CD4-positive, alpha-beta memory T cell (primary cell): ENCODE measurements at regions not wholly inside any gene's neighbourhood (a gene's known extent, or its start where the extent isn't known, plus 50 kb on each side); places are given as distances from the start of the nearest gene placed in this dataset.

Source experiments
- CTCF ChIA-PET: fragments of 350-600 bp; sonication (Branson Sonifier 250); formaldehyde crosslinking; loops from one replicate; lab custom pipeline; 2021; ENCODE audit warnings: inconsistent platforms; ENCODE audit not compliant: partially characterized antibody; lab: Charles Lee
- POLR2A ChIA-PET: fragments of 350-600 bp; sonication (Branson Sonifier 250); formaldehyde crosslinking; loops from one replicate; lab custom pipeline; 2021; ENCODE audit not compliant: partially characterized antibody; lab: Charles Lee
- DNase-seq, 5 donors: peaks; one replicate each; pipeline versions ENCODE4 v3.0.0 to v3.0.0-alpha.2; 2020 to 2022; ENCODE audit warnings: mixed read lengths in 1 of 5
- H3K27ac ChIP-seq: one replicate; pipeline ENCODE4 v1.7.0; 2013; ENCODE audit warnings: low read depth, low read length
- H3K27me3 ChIP-seq: 2 replicates; pipeline ENCODE4 v1.7.0; 2013; ENCODE audit warnings: mild to moderate bottlenecking, low read length, moderate library complexity; ENCODE audit not compliant: insufficient read depth
- H3K36me3 ChIP-seq: 2 replicates; pipeline ENCODE4 v1.7.0; 2013; ENCODE audit warnings: mild to moderate bottlenecking, low read length, moderate library complexity; ENCODE audit not compliant: insufficient read depth
- H3K4me1 ChIP-seq: 2 replicates; pipeline ENCODE4 v1.7.0; 2013; ENCODE audit warnings: mild to moderate bottlenecking, low read length, moderate library complexity; ENCODE audit not compliant: insufficient read depth
- H3K4me3 ChIP-seq, 2 donors: one replicate each; pipeline ENCODE4 v1.7.0; 2013; ENCODE audit warnings: low read length in 2 of 2, mild to moderate bottlenecking in 1 of 2
- H3K9me3 ChIP-seq, 2 donors: one replicate each; pipeline ENCODE4 v1.7.0; 2013; ENCODE audit warnings: low read length in 2 of 2, control low read depth in 1 of 2; ENCODE audit not compliant: control insufficient read depth in 1 of 2
- H3K27ac Mint-ChIP-seq, 7 donors: one replicate each; pipeline ENCODE4 v1.8.0; 2020 to 2021; ENCODE audit warnings: mixed read lengths in 7 of 7, mild to moderate bottlenecking in 6 of 7, inconsistent platforms in 3 of 7, moderate library complexity in 3 of 7
- H3K27me3 Mint-ChIP-seq, 2 donors: one replicate each; pipeline ENCODE4 v1.8.0; 2020 to 2021; ENCODE audit warnings: mixed read lengths in 2 of 2
- H3K36me3 Mint-ChIP-seq, 2 donors: one replicate each; pipeline ENCODE4 v1.8.0; 2020 to 2021; ENCODE audit warnings: mixed read lengths in 2 of 2, inconsistent platforms in 1 of 2, mild to moderate bottlenecking in 1 of 2
- H3K4me1 Mint-ChIP-seq, 4 donors: one replicate each; pipeline ENCODE4 v1.8.0; 2020 to 2021; ENCODE audit warnings: mixed read lengths in 4 of 4, mild to moderate bottlenecking in 1 of 4
- H3K4me3 Mint-ChIP-seq, 8 donors: one replicate each; pipeline ENCODE4 v1.8.0; 2020 to 2021; ENCODE audit warnings: mixed read lengths in 8 of 8, mild to moderate bottlenecking in 7 of 8, moderate library complexity in 6 of 8, inconsistent platforms in 3 of 8
- H3K9me3 Mint-ChIP-seq, 8 donors: one replicate each; pipeline ENCODE4 v1.8.0; 2020 to 2021; ENCODE audit warnings: mixed read lengths in 8 of 8, mild to moderate bottlenecking in 5 of 8, inconsistent platforms in 3 of 8, moderate library complexity in 1 of 8
- intact Hi-C: fragments of 100-400 bp; cut with micrococcal nuclease; formaldehyde crosslinking; loops from one replicate; pipeline ENCODE4 v1.15.1; 2023

DNA sequence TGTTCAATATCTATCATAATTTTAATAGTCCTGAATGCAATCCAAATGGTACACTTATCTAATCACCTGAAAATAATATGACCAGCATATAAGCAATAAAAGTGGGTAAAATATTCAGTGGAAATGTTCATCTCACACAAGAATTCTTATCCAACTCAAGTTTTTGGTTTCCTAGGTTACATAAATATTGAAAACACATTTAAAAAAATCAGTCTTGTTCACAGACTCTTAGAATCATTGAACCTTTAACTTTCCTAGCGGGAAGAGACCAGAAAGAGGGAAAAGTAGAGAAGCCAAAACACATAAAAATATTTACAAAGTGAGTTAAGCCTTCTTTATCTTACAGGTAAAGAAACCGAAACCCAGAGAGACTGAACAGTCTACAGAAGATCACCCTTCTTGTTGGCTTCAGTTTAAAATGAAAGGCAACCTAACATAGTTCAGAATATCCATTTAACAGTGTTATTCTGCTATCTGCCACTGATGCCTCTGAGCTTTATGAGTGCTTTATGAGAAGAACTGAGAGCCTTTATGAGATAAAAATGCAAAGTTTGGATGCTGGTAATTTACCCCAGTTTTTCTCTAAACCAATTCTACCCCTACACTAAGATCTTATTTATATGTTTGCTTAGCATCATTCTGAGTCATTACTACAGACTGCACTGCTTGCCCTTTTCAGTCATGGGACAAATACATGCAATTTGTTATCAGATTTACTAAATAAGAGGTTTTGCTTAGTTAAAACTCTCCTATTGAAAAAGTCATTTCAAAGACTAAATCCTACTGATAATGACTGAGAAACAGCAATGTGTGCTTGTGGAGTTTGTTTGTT lies 453.3 kb upstream of the INTU start:
- no peaks in the 10 kb centered on the region for H3K4me1 Mint-ChIP-seq
- ChIA-PET POLR2A (no interaction called here), CTCF (no interaction called here)
- H3K27ac ChIP-seq = no peak overlapping the region
- no peaks in the 10 kb centered on the region for H3K36me3 Mint-ChIP-seq
- H3K4me3 ChIP-seq = no peak overlapping the region
- H3K9me3 Mint-ChIP-seq = peaks cover 0 to 12% (median 6%) of the 10 kb centered on the region in 8 donors
- no peaks in the 10 kb centered on the region for H3K9me3 ChIP-seq
- H3K4me1 ChIP-seq = no peaks in the 10 kb centered on the region
- H3K27me3 Mint-ChIP-seq = no peaks in the 10 kb centered on the region
- H3K36me3 ChIP-seq = no peaks in the 10 kb centered on the region
- no peak overlapping the region for H3K4me3 Mint-ChIP-seq
- no peak overlapping the region for H3K27ac Mint-ChIP-seq
- no peaks in the 10 kb centered on the region for H3K27me3 ChIP-seq
- DNase-seq = no peak
- intact Hi-C loops = no loop called here

DNA sequence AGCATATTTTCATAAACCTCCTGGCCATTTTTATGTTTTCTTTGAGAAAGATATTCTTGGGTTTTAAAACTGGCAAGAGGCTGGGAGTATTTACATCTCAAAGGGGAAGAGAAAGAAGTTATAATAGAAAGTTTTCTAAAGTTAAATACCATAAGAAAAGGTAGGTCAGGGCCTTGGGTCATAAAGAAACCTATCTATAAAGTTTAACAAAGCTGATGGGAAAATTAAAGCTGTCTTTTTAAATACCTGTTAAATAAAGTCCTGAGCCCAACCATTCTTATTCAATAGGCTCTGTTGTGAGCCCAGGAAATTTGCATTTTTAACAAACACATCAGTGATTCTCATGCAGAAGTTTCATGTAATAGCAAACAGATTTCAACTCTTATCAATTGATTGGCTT lies 451.8 kb upstream of the INTU start:
- Mint-ChIP-seq H3K9me3 (peaks cover 0 to 19% (median 11%) of the 10 kb centered on the region in 8 donors), H3K27ac (no peak overlapping the region), H3K4me1 (no peaks in the 10 kb centered on the region), H3K36me3 (no peaks in the 10 kb centered on the region), H3K4me3 (no peak overlapping the region), H3K27me3 (no peaks in the 10 kb centered on the region)
- Histone ChIP-seq H3K27me3 (no peaks in the 10 kb centered on the region), H3K4me3 (no peak overlapping the region), H3K36me3 (no peaks in the 10 kb centered on the region), H3K4me1 (no peaks in the 10 kb centered on the region), H3K27ac (no peak overlapping the region), H3K9me3 (no peaks in the 10 kb centered on the region)
- intact Hi-C loops = no loop called here
- ChIA-PET CTCF (no interaction called here), POLR2A (no interaction called here)
- no peak for DNase-seq

DNA sequence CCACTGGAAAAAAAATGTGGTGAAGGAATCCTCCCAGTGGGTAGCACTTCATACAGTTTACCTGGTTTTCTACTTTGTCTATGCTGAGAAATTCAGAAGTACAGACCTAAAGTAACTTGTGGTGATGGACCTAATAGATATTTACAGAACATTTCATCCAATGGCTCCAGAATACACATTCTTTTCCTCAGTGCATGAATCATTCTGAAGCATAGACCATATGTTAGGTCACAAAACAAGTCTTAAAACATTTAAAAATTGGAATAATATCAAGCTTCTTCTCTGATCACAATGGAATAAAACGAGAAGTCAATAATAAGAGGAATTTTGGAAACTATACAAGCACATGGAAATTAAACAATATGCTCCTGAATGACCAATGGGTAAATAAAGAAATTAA lies 450.1 kb upstream of the INTU start:
- H3K36me3 Mint-ChIP-seq = no peaks in the 10 kb centered on the region
- CTCF ChIA-PET = no interaction called here
- intact Hi-C loops = no loop called here

DNA sequence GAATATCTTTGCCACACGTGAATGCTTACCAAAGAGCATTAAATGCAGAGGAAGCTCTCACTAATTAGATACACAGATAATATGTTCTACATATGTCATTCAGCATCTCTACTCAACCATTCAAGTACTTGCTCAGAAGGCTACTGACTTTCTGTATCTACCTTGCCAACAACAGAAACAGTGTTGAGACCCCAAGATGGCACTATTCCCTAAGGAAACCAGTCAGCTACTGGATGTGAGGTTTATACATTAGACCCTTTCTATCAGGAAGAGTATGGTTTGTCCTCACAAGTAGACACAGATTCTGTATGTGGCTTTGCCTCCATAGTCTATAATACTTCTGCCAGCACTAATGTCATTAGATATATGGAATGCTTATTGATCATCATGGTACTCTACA lies 443.9 kb upstream of the INTU start:
- H3K27me3 ChIP-seq = no peaks in the 10 kb centered on the region
- H3K4me3 ChIP-seq = no peak overlapping the region
- H3K4me1 ChIP-seq = no peaks in the 10 kb centered on the region
- no peaks in the 10 kb centered on the region for H3K9me3 ChIP-seq
- H3K4me1 Mint-ChIP-seq = no peaks in the 10 kb centered on the region
- H3K27ac Mint-ChIP-seq = no peak overlapping the region
- H3K9me3 Mint-ChIP-seq = peaks cover 2 to 20% (median 9%) of the 10 kb centered on the region in 8 donors
- H3K4me3 Mint-ChIP-seq = no peak overlapping the region
- CTCF ChIA-PET = no interaction called here
- H3K36me3 ChIP-seq = no peaks in the 10 kb centered on the region
- no peaks in the 10 kb centered on the region for H3K36me3 Mint-ChIP-seq
- no peak for DNase-seq
- H3K27me3 Mint-ChIP-seq = peaks cover 0 to 1% of the 10 kb centered on the region in 2 donors
- H3K27ac ChIP-seq = no peak overlapping the region
- intact Hi-C loops = no loop called here
- POLR2A ChIA-PET = no interaction called here

More for the DNA sequence above, 450.1 kb upstream of the INTU start:
- Mint-ChIP-seq H3K4me1 (no peaks in the 10 kb centered on the region), H3K4me3 (no peak overlapping the region), H3K27me3 (no peaks in the 10 kb centered on the region), H3K9me3 (peaks cover 0 to 19% (median 11%) of the 10 kb centered on the region in 8 donors), H3K27ac (no peak overlapping the region)
- no peak for DNase-seq
- Histone ChIP-seq H3K27ac (no peak overlapping the region), H3K9me3 (no peaks in the 10 kb centered on the region), H3K4me1 (no peaks in the 10 kb centered on the region), H3K27me3 (no peaks in the 10 kb centered on the region), H3K36me3 (no peaks in the 10 kb centered on the region), H3K4me3 (no peak overlapping the region)
- POLR2A ChIA-PET = no interaction called here

DNA sequence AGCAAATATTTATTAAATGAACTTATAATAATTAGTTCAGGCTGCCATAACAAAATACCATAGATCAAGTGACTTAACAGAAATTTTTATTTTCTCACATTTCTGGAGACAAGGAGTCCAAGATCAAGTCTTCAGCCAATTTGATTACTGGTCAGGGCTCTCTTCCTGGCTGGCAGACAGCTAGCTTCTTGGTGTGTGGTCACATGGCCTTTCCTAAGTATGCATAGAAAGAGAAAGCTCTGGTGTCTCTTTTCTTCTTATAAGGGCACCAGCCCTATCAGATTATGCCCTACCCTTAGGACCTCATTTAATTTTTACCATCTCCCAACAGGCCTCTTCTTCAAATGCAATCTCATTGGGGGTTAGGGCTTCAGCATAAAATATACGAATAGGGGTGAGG lies 438.5 kb upstream of the INTU start:
- no peak overlapping the region for H3K27ac Mint-ChIP-seq
- DNase-seq = no peak
- Histone ChIP-seq H3K27me3 (no peaks in the 10 kb centered on the region), H3K27ac (no peak overlapping the region), H3K4me1 (no peaks in the 10 kb centered on the region), H3K4me3 (no peak overlapping the region), H3K36me3 (no peaks in the 10 kb centered on the region), H3K9me3 (no peaks in the 10 kb centered on the region)
- CTCF ChIA-PET = no interaction called here
- POLR2A ChIA-PET = no interaction called here
- H3K36me3 Mint-ChIP-seq = no peaks in the 10 kb centered on the region
- intact Hi-C loops = no loop called here
- peaks cover 0 to 1% of the 10 kb centered on the region in 2 donors for H3K27me3 Mint-ChIP-seq
- H3K9me3 Mint-ChIP-seq = peaks cover 0 to 17% (median 4%) of the 10 kb centered on the region in 8 donors
- no peak overlapping the region for H3K4me3 Mint-ChIP-seq
- no peaks in the 10 kb centered on the region for H3K4me1 Mint-ChIP-seq

DNA sequence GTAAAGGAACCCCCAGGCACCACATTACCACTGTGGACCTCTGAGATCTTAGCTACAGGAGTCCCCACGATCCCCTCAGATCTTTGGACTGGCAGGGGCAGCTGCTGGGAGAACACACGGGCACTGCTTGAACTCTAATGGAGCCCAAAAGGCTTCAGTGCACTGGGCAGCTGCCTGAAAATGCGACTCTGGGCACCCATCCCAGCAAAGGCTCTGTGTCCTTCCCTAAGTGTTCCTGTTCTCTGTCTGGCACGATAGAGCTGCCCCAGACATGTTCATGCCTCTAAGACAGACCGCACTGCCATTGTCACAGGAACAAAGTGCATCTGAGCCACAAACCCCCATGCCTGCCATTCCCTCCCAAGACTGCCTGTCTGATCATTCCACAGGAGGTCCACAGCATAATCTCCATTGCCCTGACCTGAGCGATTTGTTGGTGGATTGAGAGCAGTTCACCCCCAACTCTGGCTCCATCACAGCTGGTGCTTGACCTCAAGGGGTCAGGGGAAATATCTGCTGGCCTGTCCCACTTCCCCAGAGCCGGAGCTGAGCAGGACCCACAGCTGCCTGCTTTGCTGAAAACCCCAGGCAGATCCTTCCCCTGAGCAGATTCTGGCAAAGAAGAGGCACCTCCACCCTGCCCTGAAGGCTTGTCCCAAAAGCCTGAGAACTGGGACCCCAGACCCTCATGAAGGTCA lies 436.0 kb upstream of the INTU start:
- intact Hi-C loops = no loop called here
- no peaks in the 10 kb centered on the region for H3K4me1 ChIP-seq
- Mint-ChIP-seq H3K27ac (no peak overlapping the region), H3K27me3 (peaks cover 0 to 1% of the 10 kb centered on the region in 2 donors), H3K4me1 (no peaks in the 10 kb centered on the region), H3K9me3 (peaks cover 0 to 17% (median 5%) of the 10 kb centered on the region in 8 donors), H3K36me3 (no peaks in the 10 kb centered on the region), H3K4me3 (no peak overlapping the region)
- no peak for DNase-seq
- POLR2A ChIA-PET = no interaction called here
- no peaks in the 10 kb centered on the region for H3K9me3 ChIP-seq
- H3K4me3 ChIP-seq = no peak overlapping the region
- CTCF ChIA-PET = no interaction called here
- H3K27me3 ChIP-seq = no peaks in the 10 kb centered on the region
- H3K36me3 ChIP-seq = no peaks in the 10 kb centered on the region
- no peak overlapping the region for H3K27ac ChIP-seq

DNA sequence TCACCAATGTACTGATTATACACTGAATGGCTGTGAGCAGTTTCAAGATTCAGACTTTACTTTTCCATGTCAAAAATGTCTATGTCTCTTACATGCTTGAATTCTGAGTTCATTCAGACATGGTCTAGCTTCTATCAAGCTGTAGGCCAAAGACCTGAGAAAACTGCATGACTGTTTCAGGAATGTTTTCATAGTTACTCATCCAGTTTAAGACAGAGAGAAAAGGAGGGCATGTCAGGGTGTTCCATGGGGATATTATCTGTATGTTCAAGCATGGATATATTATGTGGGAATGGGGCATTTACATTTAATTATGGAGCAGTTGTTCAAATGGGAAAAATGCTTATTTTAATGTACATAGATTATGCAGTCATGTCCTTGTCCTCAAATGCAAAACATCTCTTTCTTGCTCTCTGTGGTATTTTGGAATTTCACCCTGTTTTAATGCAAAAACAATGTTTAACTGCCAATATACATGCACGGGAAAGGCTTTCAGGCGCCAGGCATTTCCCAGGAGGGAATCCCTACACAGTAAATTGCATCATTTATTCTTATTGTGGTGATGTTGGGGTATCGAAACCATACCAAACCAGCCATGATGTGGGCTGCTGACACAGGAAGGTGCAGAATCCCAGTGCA lies 429.1 kb upstream of the INTU start:
- H3K4me3 Mint-ChIP-seq = no peak overlapping the region
- no peak overlapping the region for H3K27ac Mint-ChIP-seq
- no peak for DNase-seq
- POLR2A ChIA-PET = no interaction called here
- no peaks in the 10 kb centered on the region for H3K27me3 Mint-ChIP-seq
- Histone ChIP-seq H3K27ac (no peak overlapping the region), H3K4me1 (no peaks in the 10 kb centered on the region), H3K9me3 (no peaks in the 10 kb centered on the region), H3K4me3 (no peak overlapping the region), H3K36me3 (no peaks in the 10 kb centered on the region), H3K27me3 (no peaks in the 10 kb centered on the region)
- intact Hi-C loops = no loop called here
- CTCF ChIA-PET = no interaction called here
- H3K36me3 Mint-ChIP-seq = no peaks in the 10 kb centered on the region
- H3K4me1 Mint-ChIP-seq = no peaks in the 10 kb centered on the region
- peaks cover 2 to 14% (median 6%) of the 10 kb centered on the region in 8 donors for H3K9me3 Mint-ChIP-seq
